PC-3 (cell line): ENCODE measurements at regions not wholly inside any gene's neighbourhood (a gene's known extent, or its start where the extent isn't known, plus 50 kb on each side); places are given as distances from the start of the nearest gene placed in this dataset.

Experiments used
- ATAC-seq: fragments of 200-7000 bp; cut with Tn5 transposase; 2 replicates; pipeline ENCODE4 v1.9.1; 2020; ENCODE audit warnings: mild to moderate bottlenecking, moderate library complexity
- BruUV-seq: library from RNA; stranded (reverse); fragments of 400-500 nt; replicated peaks from 2 replicates; lab custom pipeline; 2021; lab: Mats Ljungman, UMichigan
- CTCF ChIA-PET: fragments of 300-600 bp; sonication (Branson Sonifier 250); formaldehyde crosslinking; loops from one replicate; lab custom pipeline; 2022; ENCODE audit warnings: antibody characterized with exemption; lab: Charles Lee
- POLR2A ChIA-PET: fragments of 300-600 bp; sonication (Branson Sonifier 250); formaldehyde crosslinking; loops from one replicate; lab custom pipeline; 2022; ENCODE audit warnings: antibody characterized with exemption; ENCODE audit not compliant: unreplicated experiment; lab: Charles Lee
- DNase-seq: peaks from one replicate; pipeline ENCODE4 v3.0.0-alpha.2; 2015
- H2AFZ ChIP-seq: fragments of 300-600 bp; sonication (generic); 2 replicates; pipeline ENCODE4 v1.6.0; 2016; ENCODE audit warnings: antibody characterized with exemption, low read length
- H3F3A ChIP-seq: fragments of 300-600 bp; sonication (generic); one replicate; pipeline ENCODE4 v1.6.0; 2017; ENCODE audit warnings: antibody characterized with exemption, low read length, control low read depth, mild to moderate bottlenecking; ENCODE audit not compliant: unreplicated experiment
- H3K27ac ChIP-seq: fragments of 300-600 bp; sonication (generic); 2 replicates; pipeline ENCODE4 v1.5.1; 2016; ENCODE audit warnings: mild to moderate bottlenecking, low read length
- H3K27me3 ChIP-seq: fragments of 300-600 bp; sonication (generic); 2 replicates; pipeline ENCODE4 v1.6.1; 2016; ENCODE audit warnings: low read length, mixed read lengths
- H3K36me3 ChIP-seq: fragments of 300-600 bp; sonication (generic); 2 replicates; pipeline ENCODE4 v1.6.1; 2016; ENCODE audit warnings: low read depth, mixed run types, low read length, mixed read lengths
- H3K4me1 ChIP-seq: fragments of 300-600 bp; sonication (generic); 2 replicates; pipeline ENCODE4 v1.5.1; 2016; ENCODE audit warnings: low read length; ENCODE audit not compliant: insufficient read depth
- H3K4me2 ChIP-seq: fragments of 300-600 bp; sonication (generic); 2 replicates; pipeline ENCODE4 v1.6.0; 2016; ENCODE audit warnings: low read length
- H3K4me3 ChIP-seq: fragments of 300-600 bp; sonication (generic); 2 replicates; pipeline ENCODE4 v1.5.1; 2016; ENCODE audit warnings: mild to moderate bottlenecking, low read length, mixed read lengths
- H3K79me2 ChIP-seq: fragments of 300-600 bp; sonication (generic); 2 replicates; pipeline ENCODE4 v1.6.1; 2017; ENCODE audit warnings: low read length, mixed read lengths
- H3K9ac ChIP-seq: fragments of 300-600 bp; sonication (generic); 2 replicates; pipeline ENCODE4 v1.6.0; 2016; ENCODE audit warnings: mild to moderate bottlenecking, low read length
- H3K9me2 ChIP-seq: fragments of 300-600 bp; sonication (generic); replicated peaks from 2 replicates; pipeline ENCODE4 v1.6.1; 2016; ENCODE audit warnings: mixed run types, low read length, mixed read lengths
- H3K9me3 ChIP-seq: fragments of 300-600 bp; sonication (generic); 2 replicates; pipeline ENCODE4 v1.6.1; 2016; ENCODE audit warnings: low read length, mixed read lengths
- H4K20me1 ChIP-seq: fragments of 300-600 bp; sonication (generic); 2 replicates; pipeline ENCODE4 v1.6.1; 2016; ENCODE audit warnings: low read length, mixed read lengths
- CTCF ChIP-seq: fragments of 300-600 bp; sonication (generic); conservative IDR thresholded peaks from 2 replicates; pipeline ENCODE4 v1.5.1; 2017; ENCODE audit warnings: antibody characterized with exemption, low read depth, mild to moderate bottlenecking, low read length
- EZH2 ChIP-seq: fragments of 300-600 bp; sonication (generic); IDR thresholded peaks from one replicate; pipeline ENCODE4 v1.6.1; 2017; ENCODE audit warnings: antibody characterized with exemption, mild to moderate bottlenecking, low read length; ENCODE audit not compliant: unreplicated experiment
- EZH2phosphoT487 ChIP-seq: fragments of 300-600 bp; sonication (generic); IDR thresholded peaks from 2 replicates; pipeline ENCODE4 v1.6.1; 2018; ENCODE audit warnings: mild to moderate bottlenecking, antibody characterized with exemption, low read length, borderline replicate concordance
- intact Hi-C: fragments of 100-400 bp; cut with micrococcal nuclease; formaldehyde crosslinking; loops from 2 replicates; pipeline ENCODE4 v1.9.0; 2023

- ATAC-seq: no peak
- Histone ChIP-seq H3K9ac (no peak overlapping the region), H3K36me3 (no peaks in the 10 kb centered on the region), H3K4me2 (no peak overlapping the region), H3F3A (no peaks in the 10 kb centered on the region), H3K27me3 (no peaks in the 10 kb centered on the region), H3K79me2 (no peaks in the 10 kb centered on the region), H3K4me1 (no peaks in the 10 kb centered on the region), H4K20me1 (no peaks in the 10 kb centered on the region), H3K9me3 (no peaks in the 10 kb centered on the region), H2AFZ (no peak overlapping the region), H3K4me3 (no peak overlapping the region), H3K9me2 (no peaks in the 10 kb centered on the region), H3K27ac (no peak overlapping the region)
- ChIA-PET CTCF (no interaction called here), POLR2A (no interaction called here)
- no peak for DNase-seq
- no TSS peak for BruUV-seq
- no peak for TF ChIP-seq EZH2phosphoT487
- no peak for TF ChIP-seq EZH2
- no peak for TF ChIP-seq CTCF
- intact Hi-C loops: no loop called here
These were observed 472.1 kb downstream of the TMA16 start for GRCh38 chr4:163966612-163967011.

- Histone ChIP-seq H3K79me2 (no peaks in the 10 kb centered on the region), H3K4me2 (no peak overlapping the region), H3K27me3 (no peaks in the 10 kb centered on the region), H3K9me3 (no peaks in the 10 kb centered on the region), H3F3A (no peaks in the 10 kb centered on the region), H3K9me2 (no peaks in the 10 kb centered on the region), H2AFZ (no peak overlapping the region), H3K36me3 (no peaks in the 10 kb centered on the region), H3K4me3 (no peak overlapping the region), H3K27ac (no peak overlapping the region), H3K4me1 (no peaks in the 10 kb centered on the region), H3K9ac (no peak overlapping the region), H4K20me1 (no peaks in the 10 kb centered on the region)
- ChIA-PET POLR2A (no interaction called here), CTCF (no interaction called here)
- DNase-seq: no peak
- no peak for ATAC-seq
- intact Hi-C loops: no loop called here
- BruUV-seq: no TSS peak
- TF ChIP-seq EZH2phosphoT487 (no peak), CTCF (no peak), EZH2 (no peak)
These were observed 472.8 kb downstream of the TMA16 start for GRCh38 chr4:163967263-163967662.

GRCh38 chr4:163967710-163968109 is 473.2 kb downstream of the TMA16 start:
- no TSS peak for BruUV-seq

More at GRCh38 chr4:163967710-163968109, 473.2 kb downstream of the TMA16 start:
- no peaks in the 10 kb centered on the region for H3F3A ChIP-seq
- H3K27ac ChIP-seq: no peak overlapping the region
- H4K20me1 ChIP-seq: no peaks in the 10 kb centered on the region
- ChIA-PET POLR2A (no interaction called here), CTCF (no interaction called here)
- no peaks in the 10 kb centered on the region for H3K4me1 ChIP-seq
- no peaks in the 10 kb centered on the region for H3K27me3 ChIP-seq
- ATAC-seq: no peak
- no peaks in the 10 kb centered on the region for H3K9me2 ChIP-seq
- H3K4me3 ChIP-seq: no peak overlapping the region
- no peak for DNase-seq
- no peaks in the 10 kb centered on the region for H3K36me3 ChIP-seq
- H3K9me3 ChIP-seq: no peaks in the 10 kb centered on the region
- H2AFZ ChIP-seq: no peak overlapping the region
- intact Hi-C loops: no loop called here
- H3K9ac ChIP-seq: no peak overlapping the region
- H3K79me2 ChIP-seq: no peaks in the 10 kb centered on the region
- no peak overlapping the region for H3K4me2 ChIP-seq
- TF ChIP-seq CTCF (no peak), EZH2phosphoT487 (no peak), EZH2 (no peak)
